SK-N-SH treated with all-trans-retinoic acid at 6 μM for 48 hours (cell line): ENCODE measurements at regions not wholly inside any gene's neighbourhood (a gene's known extent, or its start where the extent isn't known, plus 50 kb on each side); places are given as distances from the start of the nearest gene placed in this dataset.

Experiments used
- ATAC-seq: fragments of 200-7000 bp; cut with Tn5 transposase; 3 replicates; pipeline ENCODE4 v1.9.1; 2020; ENCODE audit warnings: mild to moderate bottlenecking, moderate library complexity
- ARNTL ChIP-seq: fragments of 450-650 bp; formaldehyde crosslinking; IDR thresholded peaks from 2 replicates; pipeline ENCODE4 v1.5.0; 2020; ENCODE audit warnings: low read depth, mild to moderate bottlenecking, moderate library complexity, borderline replicate concordance
- BACH2 ChIP-seq: fragments of 250-450 bp; sonication (Bioruptor Pico); IDR thresholded peaks from 2 replicates; pipeline ENCODE4 v1.9.0; 2021; ENCODE audit warnings: mild to moderate bottlenecking, borderline replicate concordance
- CSDC2 ChIP-seq: fragments of 250-450 bp; sonication (Bioruptor Pico); IDR thresholded peaks from 2 replicates; pipeline ENCODE4 v1.5.0; 2020; ENCODE audit warnings: mild to moderate bottlenecking, moderate library complexity
- ESRRG ChIP-seq: fragments of 250-450 bp; sonication (Bioruptor Pico); IDR thresholded peaks from 2 replicates; pipeline ENCODE4 v1.6.1; 2021; ENCODE audit warnings: mild to moderate bottlenecking
- GLIS3 ChIP-seq: fragments of 250-450 bp; sonication (Bioruptor Pico); IDR thresholded peaks from 2 replicates; pipeline ENCODE4 v1.5.0; 2020; ENCODE audit warnings: mild to moderate bottlenecking, moderate library complexity
- ISL1 ChIP-seq: fragments of 250-450 bp; sonication (Bioruptor Pico); IDR thresholded peaks from 2 replicates; pipeline ENCODE4 v2.1.2; 2022; ENCODE audit warnings: mild to moderate bottlenecking, moderate library complexity
- OSR1 ChIP-seq: fragments of 250-450 bp; sonication (Bioruptor Pico); IDR thresholded peaks from 2 replicates; pipeline ENCODE4 v1.8.0; 2022; ENCODE audit warnings: moderate library complexity, mild to moderate bottlenecking, inconsistent platforms
- PPARA ChIP-seq: fragments of 250-450 bp; sonication (Bioruptor Pico); IDR thresholded peaks from 2 replicates; pipeline ENCODE4 v1.5.0; 2020; ENCODE audit warnings: mild to moderate bottlenecking, borderline replicate concordance
- RARB ChIP-seq: fragments of 250-450 bp; sonication (Bioruptor Pico); IDR thresholded peaks from 2 replicates; pipeline ENCODE4 v1.8.0; 2021; ENCODE audit warnings: mild to moderate bottlenecking, moderate library complexity
- SNAI2 ChIP-seq: fragments of 250-450 bp; sonication (Bioruptor Pico); IDR thresholded peaks from 2 replicates; pipeline ENCODE4 v1.5.0; 2020; ENCODE audit warnings: mild to moderate bottlenecking, moderate library complexity
- TCF4 ChIP-seq: fragments of 250-450 bp; sonication (Bioruptor Pico); IDR thresholded peaks from 2 replicates; pipeline ENCODE4 v1.8.0; 2021; ENCODE audit warnings: mild to moderate bottlenecking, moderate library complexity, borderline replicate concordance
- ZC3H10 ChIP-seq: fragments of 250-450 bp; sonication (Bioruptor Pico); IDR thresholded peaks from 2 replicates; pipeline ENCODE4 v1.5.1; 2021; ENCODE audit warnings: mild to moderate bottlenecking, moderate library complexity
- ZFP3 ChIP-seq: fragments of 250-450 bp; sonication (Bioruptor Pico); IDR thresholded peaks from 2 replicates; pipeline ENCODE4 v1.5.0; 2020; ENCODE audit warnings: mild to moderate bottlenecking, moderate library complexity
- ZFP30 ChIP-seq: fragments of 450-650 bp; formaldehyde crosslinking; IDR thresholded peaks from 2 replicates; pipeline ENCODE4 v1.5.0; 2022; ENCODE audit warnings: mild to moderate bottlenecking, moderate library complexity
- ZNF565 ChIP-seq: fragments of 450-650 bp; formaldehyde crosslinking; conservative IDR thresholded peaks from 2 replicates; pipeline ENCODE4 v1.5.0; 2020; ENCODE audit warnings: low read depth, mild to moderate bottlenecking, moderate library complexity
- ZNF70 ChIP-seq: fragments of 450-650 bp; formaldehyde crosslinking; IDR thresholded peaks from 2 replicates; pipeline ENCODE4 v1.5.0; 2020; ENCODE audit warnings: mild to moderate bottlenecking, moderate library complexity
- ZNF8 ChIP-seq: fragments of 450-650 bp; formaldehyde crosslinking; IDR thresholded peaks from 2 replicates; pipeline ENCODE4 v1.5.0; 2020; ENCODE audit warnings: mild to moderate bottlenecking, moderate library complexity
- TF ChIP-seq, protein P1 (sequence below): fragments of 250-450 bp; sonication (Bioruptor Pico); IDR thresholded peaks from 2 replicates; pipeline ENCODE4 v1.8.0; 2021; ENCODE audit warnings: low read depth, mild to moderate bottlenecking, moderate library complexity, borderline replicate concordance
- TF ChIP-seq, protein P2 (sequence below): fragments of 250-450 bp; sonication (Bioruptor Pico); IDR thresholded peaks from 2 replicates; pipeline ENCODE4 v1.8.0; 2020; ENCODE audit warnings: mild to moderate bottlenecking, moderate library complexity, borderline replicate concordance
- TF ChIP-seq, protein P3 (sequence below): fragments of 250-450 bp; sonication (Bioruptor Pico); IDR thresholded peaks from 2 replicates; pipeline ENCODE4 v1.5.1; 2020; ENCODE audit warnings: low read depth, mild to moderate bottlenecking, moderate library complexity
- TF ChIP-seq, protein P4 (sequence below): fragments of 250-450 bp; sonication (Bioruptor Pico); IDR thresholded peaks from 2 replicates; pipeline ENCODE4 v1.5.0; 2020; ENCODE audit warnings: mild to moderate bottlenecking, moderate library complexity

DNA sequence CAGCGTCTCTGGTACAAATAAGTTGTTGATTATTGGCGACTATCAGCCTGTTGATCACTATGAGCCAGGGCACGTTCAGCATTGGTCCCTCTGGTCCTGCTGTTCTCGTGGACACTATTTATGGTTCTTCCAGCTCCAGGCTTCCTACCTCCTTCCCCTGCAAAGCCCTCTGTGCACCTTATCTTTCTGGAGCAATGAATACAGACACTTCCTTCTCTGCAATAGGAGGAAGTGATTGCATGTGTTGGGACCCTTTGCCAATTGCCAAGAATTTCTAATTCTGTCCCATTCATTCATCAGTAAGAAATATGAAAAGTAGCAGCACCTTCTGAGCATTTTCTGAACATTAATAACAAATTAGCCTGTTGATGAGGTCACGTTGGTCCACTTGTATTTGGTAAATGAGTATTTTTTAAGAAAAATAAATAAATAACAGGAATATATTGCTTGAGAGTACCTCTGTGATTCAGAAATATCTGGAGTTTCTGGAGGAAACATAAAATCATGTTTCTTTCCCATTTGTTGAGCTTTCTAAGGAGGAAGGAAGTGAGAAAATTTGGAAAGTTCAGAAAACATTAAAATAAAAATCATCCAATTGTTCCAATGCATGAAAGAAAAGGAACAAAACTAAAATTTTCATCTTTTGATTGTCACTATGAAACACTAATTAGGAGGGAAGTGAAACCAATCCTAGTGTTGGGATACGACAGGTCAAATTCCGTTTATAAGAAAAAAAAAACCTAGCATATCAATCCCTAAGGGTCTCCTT lies 259.1 kb upstream of the KLF6 start (continued):
- TF ChIP-seq ZNF565: no peak
- TF ChIP-seq, all 23 proteins: peak for 0

DNA sequence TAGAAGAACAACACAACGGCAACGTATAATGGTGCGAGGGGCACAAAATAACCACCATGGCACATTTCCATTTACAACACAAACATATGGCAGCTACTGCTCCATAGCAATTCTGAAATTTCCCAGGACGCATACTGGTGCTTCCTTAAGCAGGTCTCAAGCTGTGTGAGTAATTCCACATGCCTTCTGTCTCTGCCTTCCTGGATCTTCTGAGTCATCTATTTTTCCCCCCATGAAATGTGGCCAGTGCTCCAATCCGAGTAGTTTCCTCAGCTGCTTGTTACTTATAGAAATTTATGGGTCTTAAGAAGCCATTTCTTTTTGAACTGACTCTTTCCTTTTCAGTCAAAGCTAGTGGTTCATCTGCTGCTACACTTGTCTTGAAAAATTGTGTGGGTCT lies 256.6 kb upstream of the KLF6 start:
- TF ChIP-seq, protein P1, sequence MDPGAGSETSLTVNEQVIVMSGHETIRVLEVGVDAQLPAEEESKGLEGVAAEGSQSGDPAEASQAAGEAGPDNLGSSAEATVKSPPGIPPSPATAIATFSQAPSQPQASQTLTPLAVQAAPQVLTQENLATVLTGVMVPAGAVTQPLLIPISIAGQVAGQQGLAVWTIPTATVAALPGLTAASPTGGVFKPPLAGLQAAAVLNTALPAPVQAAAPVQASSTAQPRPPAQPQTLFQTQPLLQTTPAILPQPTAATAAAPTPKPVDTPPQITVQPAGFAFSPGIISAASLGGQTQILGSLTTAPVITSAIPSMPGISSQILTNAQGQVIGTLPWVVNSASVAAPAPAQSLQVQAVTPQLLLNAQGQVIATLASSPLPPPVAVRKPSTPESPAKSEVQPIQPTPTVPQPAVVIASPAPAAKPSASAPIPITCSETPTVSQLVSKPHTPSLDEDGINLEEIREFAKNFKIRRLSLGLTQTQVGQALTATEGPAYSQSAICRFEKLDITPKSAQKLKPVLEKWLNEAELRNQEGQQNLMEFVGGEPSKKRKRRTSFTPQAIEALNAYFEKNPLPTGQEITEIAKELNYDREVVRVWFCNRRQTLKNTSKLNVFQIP (CRISPR knock-in tag): no peak
- TF ChIP-seq ZFP30 (CRISPR knock-in tag): no peak
- no peak for TF ChIP-seq SNAI2 (CRISPR knock-in tag)
- no peak for TF ChIP-seq TCF4
- no peak for TF ChIP-seq ZNF70 (CRISPR knock-in tag)
- no peak for TF ChIP-seq OSR1 (CRISPR knock-in tag)
- TF ChIP-seq ZNF565: no peak
- no peak for TF ChIP-seq ISL1
- TF ChIP-seq, protein P2, sequence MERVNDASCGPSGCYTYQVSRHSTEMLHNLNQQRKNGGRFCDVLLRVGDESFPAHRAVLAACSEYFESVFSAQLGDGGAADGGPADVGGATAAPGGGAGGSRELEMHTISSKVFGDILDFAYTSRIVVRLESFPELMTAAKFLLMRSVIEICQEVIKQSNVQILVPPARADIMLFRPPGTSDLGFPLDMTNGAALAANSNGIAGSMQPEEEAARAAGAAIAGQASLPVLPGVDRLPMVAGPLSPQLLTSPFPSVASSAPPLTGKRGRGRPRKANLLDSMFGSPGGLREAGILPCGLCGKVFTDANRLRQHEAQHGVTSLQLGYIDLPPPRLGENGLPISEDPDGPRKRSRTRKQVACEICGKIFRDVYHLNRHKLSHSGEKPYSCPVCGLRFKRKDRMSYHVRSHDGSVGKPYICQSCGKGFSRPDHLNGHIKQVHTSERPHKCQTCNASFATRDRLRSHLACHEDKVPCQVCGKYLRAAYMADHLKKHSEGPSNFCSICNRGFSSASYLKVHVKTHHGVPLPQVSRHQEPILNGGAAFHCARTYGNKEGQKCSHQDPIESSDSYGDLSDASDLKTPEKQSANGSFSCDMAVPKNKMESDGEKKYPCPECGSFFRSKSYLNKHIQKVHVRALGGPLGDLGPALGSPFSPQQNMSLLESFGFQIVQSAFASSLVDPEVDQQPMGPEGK: no peak
- TF ChIP-seq, protein P3, sequence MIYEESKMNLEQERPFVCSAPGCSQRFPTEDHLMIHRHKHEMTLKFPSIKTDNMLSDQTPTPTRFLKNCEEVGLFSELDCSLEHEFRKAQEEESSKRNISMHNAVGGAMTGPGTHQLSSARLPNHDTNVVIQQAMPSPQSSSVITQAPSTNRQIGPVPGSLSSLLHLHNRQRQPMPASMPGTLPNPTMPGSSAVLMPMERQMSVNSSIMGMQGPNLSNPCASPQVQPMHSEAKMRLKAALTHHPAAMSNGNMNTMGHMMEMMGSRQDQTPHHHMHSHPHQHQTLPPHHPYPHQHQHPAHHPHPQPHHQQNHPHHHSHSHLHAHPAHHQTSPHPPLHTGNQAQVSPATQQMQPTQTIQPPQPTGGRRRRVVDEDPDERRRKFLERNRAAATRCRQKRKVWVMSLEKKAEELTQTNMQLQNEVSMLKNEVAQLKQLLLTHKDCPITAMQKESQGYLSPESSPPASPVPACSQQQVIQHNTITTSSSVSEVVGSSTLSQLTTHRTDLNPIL: no peak
- TF ChIP-seq, protein P4, sequence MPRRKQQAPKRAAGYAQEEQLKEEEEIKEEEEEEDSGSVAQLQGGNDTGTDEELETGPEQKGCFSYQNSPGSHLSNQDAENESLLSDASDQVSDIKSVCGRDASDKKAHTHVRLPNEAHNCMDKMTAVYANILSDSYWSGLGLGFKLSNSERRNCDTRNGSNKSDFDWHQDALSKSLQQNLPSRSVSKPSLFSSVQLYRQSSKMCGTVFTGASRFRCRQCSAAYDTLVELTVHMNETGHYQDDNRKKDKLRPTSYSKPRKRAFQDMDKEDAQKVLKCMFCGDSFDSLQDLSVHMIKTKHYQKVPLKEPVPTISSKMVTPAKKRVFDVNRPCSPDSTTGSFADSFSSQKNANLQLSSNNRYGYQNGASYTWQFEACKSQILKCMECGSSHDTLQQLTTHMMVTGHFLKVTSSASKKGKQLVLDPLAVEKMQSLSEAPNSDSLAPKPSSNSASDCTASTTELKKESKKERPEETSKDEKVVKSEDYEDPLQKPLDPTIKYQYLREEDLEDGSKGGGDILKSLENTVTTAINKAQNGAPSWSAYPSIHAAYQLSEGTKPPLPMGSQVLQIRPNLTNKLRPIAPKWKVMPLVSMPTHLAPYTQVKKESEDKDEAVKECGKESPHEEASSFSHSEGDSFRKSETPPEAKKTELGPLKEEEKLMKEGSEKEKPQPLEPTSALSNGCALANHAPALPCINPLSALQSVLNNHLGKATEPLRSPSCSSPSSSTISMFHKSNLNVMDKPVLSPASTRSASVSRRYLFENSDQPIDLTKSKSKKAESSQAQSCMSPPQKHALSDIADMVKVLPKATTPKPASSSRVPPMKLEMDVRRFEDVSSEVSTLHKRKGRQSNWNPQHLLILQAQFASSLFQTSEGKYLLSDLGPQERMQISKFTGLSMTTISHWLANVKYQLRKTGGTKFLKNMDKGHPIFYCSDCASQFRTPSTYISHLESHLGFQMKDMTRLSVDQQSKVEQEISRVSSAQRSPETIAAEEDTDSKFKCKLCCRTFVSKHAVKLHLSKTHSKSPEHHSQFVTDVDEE (CRISPR knock-in tag): no peak
- TF ChIP-seq CSDC2 (CRISPR knock-in tag): no peak
- TF ChIP-seq ESRRG (CRISPR knock-in tag): no peak
- TF ChIP-seq RARB: no peak
- no peak for TF ChIP-seq PPARA (CRISPR knock-in tag)
- no peak for TF ChIP-seq ZNF8 (CRISPR knock-in tag)
- TF ChIP-seq BACH2: no peak
- TF ChIP-seq ARNTL (CRISPR knock-in tag): no peak
- no peak for ATAC-seq

DNA sequence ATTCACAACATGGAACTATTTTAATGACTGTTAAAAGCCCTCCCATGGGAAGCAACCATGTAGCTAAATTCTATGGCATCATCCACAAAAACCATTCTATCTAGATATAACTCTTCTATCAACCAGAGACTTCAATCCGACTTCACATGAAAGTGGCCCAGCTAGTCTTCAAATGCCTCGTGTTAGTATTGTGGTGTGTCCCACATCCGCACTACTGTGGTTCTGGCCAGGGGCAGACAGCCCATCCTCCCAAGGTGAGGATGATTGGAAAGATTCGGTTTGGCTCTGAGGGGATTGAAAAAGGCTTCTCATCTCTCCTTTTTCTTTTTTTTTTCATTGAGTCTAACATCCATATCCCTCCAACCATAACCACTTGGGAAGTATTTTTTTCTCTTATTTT lies 253.0 kb upstream of the KLF6 start:
- no peak for ATAC-seq
- TF ChIP-seq ESRRG (CRISPR knock-in tag) (no peak), ZNF8 (CRISPR knock-in tag) (no peak), ISL1 (no peak), BACH2 (no peak), ZC3H10 (CRISPR knock-in tag) (no peak), ZNF565 (no peak), GLIS3 (CRISPR knock-in tag) (no peak), SNAI2 (CRISPR knock-in tag) (no peak), ARNTL (CRISPR knock-in tag) (no peak), ZFP3 (no peak), RARB (no peak)
- TF ChIP-seq, protein P4 (CRISPR knock-in tag): no peak
- TF ChIP-seq, protein P3: no peak
- TF ChIP-seq, protein P2: no peak
- TF ChIP-seq, protein P1 (CRISPR knock-in tag): no peak
